ENCODE measurements at regions not wholly inside any gene's neighbourhood (a gene's known extent, or its start where the extent isn't known, plus 50 kb on each side); places are given as distances from the start of the nearest gene placed in this dataset.

DNA sequence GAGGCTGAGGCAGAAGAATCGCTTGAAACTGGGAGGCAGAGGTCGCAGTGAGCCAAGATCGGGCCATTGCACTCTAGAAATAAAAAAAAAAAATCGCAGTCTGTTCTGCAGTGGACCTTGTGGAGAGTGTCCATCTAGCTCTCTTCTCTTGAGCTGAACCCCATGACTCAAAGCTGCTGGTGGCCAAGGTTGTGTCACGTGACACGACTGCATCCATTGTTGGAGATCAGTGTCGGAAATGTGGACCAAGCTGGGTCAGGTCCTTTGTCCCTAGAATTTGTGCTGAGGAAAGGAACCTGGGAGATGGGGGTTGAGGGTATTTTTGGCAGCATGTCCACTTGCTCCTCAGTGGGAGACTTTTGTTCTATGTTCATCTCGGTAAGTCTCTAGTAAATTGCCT, 564.8 kb upstream of the CDH4 start:
- no peak for DNase-seq (ENCODE audit: low read depth in 2 of 2)

GRCh38 chr20:60690771-60691170, 561.3 kb upstream of the CDH4 start:
- DNase-seq (ENCODE audit: low read depth in 2 of 2), result no peak

DNA sequence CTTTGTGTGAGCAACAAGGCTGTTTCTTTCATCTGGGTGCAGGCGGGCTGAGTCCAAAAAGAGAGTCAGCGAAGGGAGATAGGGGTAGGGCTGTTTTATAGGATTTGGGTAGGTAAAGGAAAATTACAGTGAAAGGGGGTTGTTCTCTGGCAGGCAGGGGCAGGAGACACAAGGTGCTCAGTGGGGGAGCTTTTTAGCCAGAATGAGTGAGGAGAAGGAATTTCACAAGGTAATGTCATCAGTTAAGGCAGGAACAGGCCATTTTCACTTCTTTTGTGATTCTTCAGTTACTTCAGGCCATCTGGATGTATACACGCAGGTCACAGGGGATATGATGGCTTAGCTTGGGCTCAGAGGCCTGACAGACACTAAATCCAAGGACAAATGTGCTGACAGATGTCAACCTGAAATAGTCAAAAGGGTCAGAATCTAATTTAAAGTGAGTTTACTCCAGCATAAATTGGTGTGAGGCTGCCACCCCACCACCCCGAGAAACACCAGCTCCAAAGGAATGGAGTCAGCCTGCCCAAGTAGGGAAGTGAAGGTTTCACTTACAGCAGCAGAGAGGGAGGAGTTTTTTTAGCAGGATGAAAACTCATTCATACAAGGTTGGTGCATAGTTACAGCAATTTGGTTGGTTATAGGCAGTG, 560.0 kb upstream of the CDH4 start:
- no peak for DNase-seq (ENCODE audit: low read depth in 2 of 2)

DNA sequence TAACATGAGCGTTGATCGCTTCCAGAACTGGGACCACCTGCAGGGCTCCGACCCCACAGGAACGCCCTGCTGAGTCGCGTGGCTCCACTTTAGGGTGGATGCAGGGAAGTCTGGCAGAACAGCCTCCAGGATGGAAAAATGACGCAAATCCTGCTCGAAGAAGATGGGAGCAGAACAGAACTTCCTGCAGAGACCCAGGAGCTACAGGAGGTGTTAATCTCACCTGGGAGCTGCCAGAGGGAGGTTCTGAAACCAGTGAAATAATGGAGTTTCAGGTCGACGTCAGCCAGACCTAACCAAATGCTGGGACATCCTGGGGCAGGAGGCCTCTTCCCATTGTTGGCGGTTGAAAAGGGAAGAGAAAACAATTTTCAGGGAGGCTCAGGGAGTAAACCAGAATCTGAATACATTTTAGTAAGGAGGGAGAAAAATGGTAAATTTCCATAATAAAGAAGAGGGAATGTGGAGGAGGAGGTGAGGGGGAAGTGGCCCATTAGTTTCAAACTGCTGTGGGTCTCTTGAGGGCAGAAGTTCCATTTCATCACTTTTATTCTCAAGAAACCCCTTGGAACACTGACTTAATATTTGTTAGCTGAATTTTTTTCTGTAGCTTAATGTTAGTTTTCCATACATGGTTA, 558.4 kb upstream of the CDH4 start:
- DNase-seq (ENCODE audit: low read depth in 2 of 2), result no peak

DNA sequence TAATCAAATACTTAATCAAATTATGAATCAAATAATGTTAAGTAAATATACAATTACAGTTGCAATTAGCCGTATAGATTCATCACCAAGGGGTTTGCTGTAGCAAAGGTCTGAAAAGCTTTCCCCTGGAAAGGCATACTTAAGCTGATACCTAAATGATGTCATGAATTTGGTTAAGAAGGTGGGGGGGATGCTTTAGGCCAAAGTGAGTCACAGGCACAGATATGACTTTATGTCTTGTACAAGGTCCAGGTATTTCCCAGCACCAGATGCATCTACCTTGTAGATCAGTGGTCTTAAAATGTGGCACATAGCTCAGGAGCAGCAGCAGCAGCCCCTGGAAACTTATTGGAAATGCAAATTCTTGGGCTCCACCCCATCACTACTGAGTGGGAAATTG, 557.3 kb upstream of the CDH4 start:
- no peak for DNase-seq (ENCODE audit: low read depth in 2 of 2)

DNA sequence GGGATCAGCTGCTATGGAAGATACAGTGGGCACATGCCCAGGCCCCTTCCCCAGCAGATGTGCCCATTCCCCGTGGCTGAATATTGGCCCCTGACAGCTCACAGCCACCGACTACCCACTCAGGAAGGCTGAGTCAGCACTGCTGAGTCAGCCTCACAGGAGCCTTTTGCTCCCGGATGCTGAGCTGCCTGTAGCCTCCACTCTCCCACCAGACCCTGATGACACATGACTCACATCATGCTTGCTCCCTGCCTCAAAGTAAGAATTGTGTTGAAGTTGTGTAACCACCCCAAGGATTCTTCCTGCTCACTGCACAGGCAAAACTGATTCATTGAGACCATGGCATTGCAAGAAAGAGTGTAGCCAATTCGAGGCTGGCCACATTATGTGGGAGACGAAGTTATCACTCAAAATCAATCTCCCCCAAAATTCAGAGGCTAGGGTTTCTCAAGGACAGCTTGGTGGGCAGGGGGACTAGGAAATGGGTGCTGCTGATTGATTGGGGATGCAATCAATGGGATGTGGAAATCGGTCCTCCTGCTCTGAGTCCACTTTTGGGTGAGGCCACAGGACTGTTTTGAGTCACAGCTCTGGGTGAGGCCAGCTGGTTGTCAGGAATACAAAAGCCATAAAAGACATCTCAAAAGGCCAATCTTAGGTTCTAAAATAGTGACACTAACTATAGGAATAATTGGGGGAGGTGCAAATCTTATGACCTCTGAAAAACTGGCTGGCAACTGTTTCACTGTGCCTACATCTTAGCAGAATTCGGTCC, 556.6 kb upstream of the CDH4 start:
- DNase-seq (ENCODE audit: low read depth in 2 of 2), result peak; percentile 2 to 15

DNA sequence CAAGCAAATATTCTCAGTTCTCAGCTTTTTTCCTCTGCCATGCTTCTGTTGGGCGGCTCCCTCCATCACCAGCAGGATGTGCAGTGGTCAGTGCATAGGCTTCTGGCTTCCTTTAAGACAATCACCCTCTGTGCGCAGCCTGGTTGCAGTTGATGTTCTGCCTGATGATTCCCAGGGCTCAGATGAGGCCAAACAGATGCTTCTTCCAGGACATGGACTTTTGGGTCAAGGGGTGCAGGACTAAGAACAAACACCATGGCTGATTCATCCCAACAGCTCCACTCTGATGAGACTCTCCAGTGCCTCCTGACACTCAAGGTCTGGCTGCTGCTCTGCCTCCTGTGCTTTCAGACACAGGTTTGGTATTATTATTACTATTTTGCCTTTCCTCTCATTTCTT, 554.8 kb upstream of the CDH4 start:
- DNase-seq (ENCODE audit: low read depth in 2 of 2), result no peak

GRCh38 chr20:60700728-60701127, 551.3 kb upstream of the CDH4 start:
- DNase-seq (ENCODE audit: low read depth in 2 of 2), result no peak

DNA sequence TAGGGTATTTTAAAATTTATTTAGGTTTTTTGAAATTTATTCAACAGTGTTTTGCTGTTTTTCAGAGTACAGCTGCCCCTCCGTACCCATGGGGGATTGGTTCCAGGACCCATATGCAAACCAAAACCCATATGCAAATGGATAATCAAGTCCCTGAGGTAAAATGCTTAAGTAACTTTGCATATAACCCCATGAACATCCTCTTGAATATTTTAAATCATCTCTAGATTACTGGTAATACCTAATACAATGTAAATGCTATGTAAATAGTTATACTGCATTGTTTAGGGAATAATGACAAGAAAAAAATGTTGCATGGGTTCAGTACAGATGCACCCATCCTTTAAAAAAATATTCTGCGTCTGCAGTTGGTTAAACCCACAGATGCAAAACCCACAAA, 547.9 kb upstream of the CDH4 start:
- DNase-seq (ENCODE audit: low read depth in 2 of 2), result no peak

GRCh38 chr20:60713396-60713795, 538.7 kb upstream of the CDH4 start:
- no peak for DNase-seq (ENCODE audit: low read depth in 2 of 2)

DNA sequence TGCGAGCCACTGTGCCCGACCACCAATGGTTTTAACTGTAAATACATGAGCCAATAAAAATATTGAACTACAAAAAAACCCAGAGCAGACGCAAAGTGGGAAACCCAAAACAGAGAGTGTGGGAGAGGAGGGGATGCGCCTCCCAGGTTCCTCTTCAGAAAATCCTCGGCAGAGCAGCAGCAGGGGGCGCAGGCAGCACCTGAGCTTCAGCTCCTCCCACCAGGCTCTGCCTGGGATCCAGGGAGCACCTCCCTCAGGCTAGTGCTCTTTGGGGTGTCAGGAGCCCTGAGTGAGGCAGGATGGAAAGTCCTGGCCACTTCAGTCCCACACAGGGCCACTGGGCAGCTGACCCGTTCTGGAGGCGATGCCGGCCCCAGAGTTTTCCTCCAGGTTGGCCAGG, 536.9 kb upstream of the CDH4 start:
- DNase-seq (ENCODE audit: low read depth in 2 of 2), result no peak

- DNase-seq (ENCODE audit: low read depth in 2 of 2), result no peak
Measured at GRCh38 chr20:60718743-60719480, 533.1 kb upstream of the CDH4 start.

DNA sequence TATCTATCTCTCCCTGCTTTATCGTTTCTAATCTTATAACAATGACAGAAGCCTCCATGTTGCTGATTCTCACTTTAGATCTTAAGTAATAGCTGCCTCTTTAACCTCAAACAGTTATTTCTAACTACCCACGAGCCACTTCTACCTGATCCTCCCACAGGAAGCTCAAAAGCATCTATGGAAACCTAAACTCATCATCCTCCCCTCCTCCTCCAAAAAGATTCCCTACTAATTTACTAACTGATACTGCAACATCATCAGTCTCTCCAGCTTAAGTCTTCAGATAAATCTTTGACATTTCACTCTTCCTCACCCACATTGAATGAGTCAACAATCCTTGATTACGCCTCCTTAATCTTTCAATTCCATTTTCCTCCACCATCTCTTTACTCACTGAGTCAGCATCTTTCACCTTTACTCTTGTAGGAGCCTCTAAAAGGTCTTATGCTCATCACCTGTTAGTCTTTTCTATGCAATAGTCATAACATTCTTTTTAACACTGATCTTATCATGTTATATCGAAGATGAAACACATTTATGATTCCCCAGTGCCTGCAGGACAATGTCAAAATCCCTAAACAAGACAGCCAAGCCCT, 526.7 kb upstream of the CDH4 start:
- no peak for DNase-seq (ENCODE audit: low read depth in 2 of 2)

GRCh38 chr20:60727425-60727824, 524.6 kb upstream of the CDH4 start:
- no peak for DNase-seq (ENCODE audit: low read depth in 2 of 2)

- no peak for DNase-seq (ENCODE audit: low read depth in 2 of 2)
Measured at GRCh38 chr20:60728705-60729104, 523.4 kb upstream of the CDH4 start.

GRCh38 chr20:60729135-60729900, 522.7 kb upstream of the CDH4 start:
- no peak for DNase-seq (ENCODE audit: low read depth in 2 of 2)

DNA sequence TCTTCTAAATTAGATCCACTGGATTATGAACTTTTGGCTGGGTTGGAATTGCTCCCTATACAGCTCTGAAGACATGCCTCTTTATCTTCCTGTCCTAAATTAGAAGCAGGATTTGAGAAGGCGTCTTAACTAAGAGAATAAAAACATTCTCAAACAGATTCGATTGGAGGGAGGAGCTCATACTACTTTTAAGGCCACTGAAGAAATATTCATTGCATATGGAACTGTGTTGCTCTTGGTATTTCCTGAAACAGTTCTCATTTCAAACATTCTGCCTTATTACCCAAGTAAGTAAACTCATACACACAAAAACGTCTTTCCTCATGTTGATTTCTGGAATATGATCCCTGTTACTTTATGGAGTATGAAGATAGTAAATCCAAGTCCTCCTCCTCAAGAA, 519.7 kb upstream of the CDH4 start:
- no peak for DNase-seq (ENCODE audit: low read depth in 2 of 2)

GRCh38 chr20:60748086-60748485, 504.0 kb upstream of the CDH4 start:
- no peak for DNase-seq (ENCODE audit: low read depth in 2 of 2)

DNA sequence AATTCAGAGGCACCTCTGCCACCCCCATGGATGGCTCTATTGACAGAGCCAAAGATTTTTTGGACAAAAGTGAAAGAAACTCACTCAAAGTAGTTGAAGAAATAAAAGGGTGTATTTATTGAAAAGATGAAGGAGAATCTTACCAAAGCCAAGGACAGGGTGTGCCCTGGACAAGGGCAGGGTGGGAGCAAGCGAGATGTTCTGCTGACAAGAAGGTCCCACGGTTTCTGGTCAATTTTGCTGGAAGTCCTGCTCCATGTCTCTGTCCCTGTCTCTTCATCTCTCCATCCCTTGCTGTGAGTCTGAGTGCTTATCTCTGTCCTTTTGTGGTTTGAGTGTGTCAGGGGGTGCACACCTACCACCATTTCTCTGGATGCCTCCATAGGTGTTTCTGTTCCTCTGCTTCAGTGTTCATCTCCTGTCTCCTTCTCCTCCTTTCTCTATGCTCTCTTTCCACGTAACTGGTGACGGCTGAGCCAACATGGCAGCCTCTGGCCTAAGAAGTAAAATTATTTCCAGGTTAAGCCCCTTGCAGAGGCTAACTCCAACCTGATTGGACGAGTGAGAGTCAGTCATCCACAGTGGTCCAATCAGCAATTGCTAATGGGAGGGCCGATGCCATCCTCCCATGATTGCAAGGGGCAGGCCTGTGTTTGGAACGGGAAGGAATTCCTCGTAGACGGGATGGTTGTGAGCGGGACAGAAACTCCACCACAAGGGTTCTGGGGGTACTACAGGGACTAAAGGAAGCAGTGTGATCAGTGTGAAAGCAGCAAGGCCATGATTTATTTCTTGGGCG, 502.1 kb upstream of the CDH4 start:
- DNase-seq (ENCODE audit: low read depth in 2 of 2), result no peak

DNA sequence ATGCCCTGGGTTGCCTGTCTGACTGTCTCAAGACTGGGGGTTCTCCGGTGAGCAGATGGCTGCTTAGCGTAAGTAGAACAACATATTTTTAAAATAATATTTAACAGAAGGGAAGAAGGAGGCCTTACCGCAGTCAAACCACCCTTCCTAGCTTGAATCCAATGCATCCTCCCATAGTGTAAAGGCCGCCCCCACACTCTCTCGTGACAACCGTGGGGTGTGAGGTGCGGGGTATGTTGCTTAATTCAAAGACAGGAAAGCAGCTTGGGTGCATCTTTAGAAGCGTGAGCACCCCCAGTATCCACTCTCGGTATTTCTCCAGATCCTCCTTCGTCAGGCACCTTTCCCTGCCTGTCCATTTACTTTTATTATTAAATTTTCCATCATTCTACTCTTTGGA, 501.2 kb upstream of the CDH4 start:
- no peak for DNase-seq (ENCODE audit: low read depth in 2 of 2)

Data from stimulated activated CD4-positive, alpha-beta T cell treated with anti-CD3 and anti-CD28 coated beads, Interleukin-4, amount 100 ng/mL, for 48 hours (primary cell).